WERI-Rb-1 (cell line): ENCODE measurements at regions not wholly inside any gene's neighbourhood (a gene's known extent, or its start where the extent isn't known, plus 50 kb on each side); places are given as distances from the start of the nearest gene placed in this dataset.

ENCODE experiments used
- DNase-seq: peaks from one replicate; pipeline ENCODE4 v3.0.0-alpha.2; 2020
- H3K27ac ChIP-seq: fragments of 250-450 bp; sonication (Bioruptor Pico); 2 replicates; pipeline ENCODE4 v1.5.1; 2020; ENCODE audit warnings: mild to moderate bottlenecking, moderate library complexity
- H3K27me3 ChIP-seq: fragments of 250-450 bp; sonication (Bioruptor Pico); 2 replicates; pipeline ENCODE4 v1.5.1; 2021; ENCODE audit warnings: mild to moderate bottlenecking, low read depth, moderate library complexity; ENCODE audit not compliant: insufficient read depth, severe bottlenecking
- H3K36me3 ChIP-seq: fragments of 250-450 bp; sonication (Bioruptor Pico); 2 replicates; pipeline ENCODE4 v1.5.1; 2020; ENCODE audit warnings: mild to moderate bottlenecking, moderate library complexity
- H3K4me3 ChIP-seq: 2 replicates; pipeline ENCODE4 v1.5.1; 2011; ENCODE audit warnings: low read depth, mild to moderate bottlenecking, control low read depth, low read length
- H3K9me3 ChIP-seq: fragments of 250-450 bp; sonication (Bioruptor Pico); 2 replicates; pipeline ENCODE4 v1.5.1; 2021; ENCODE audit warnings: mild to moderate bottlenecking, moderate library complexity; ENCODE audit not compliant: severe bottlenecking
- CTCF ChIP-seq: IDR thresholded peaks from 2 replicates; pipeline ENCODE4 v1.5.1; 2011; ENCODE audit warnings: low read depth, mild to moderate bottlenecking, control low read depth, inconsistent platforms, low read length

GRCh38 chr10:33680036-33680435 is 345.6 kb upstream of the NRP1 start:
- Histone ChIP-seq H3K9me3 (no peaks in the 10 kb centered on the region), H3K27ac (no peak overlapping the region), H3K4me3 (no peak overlapping the region), H3K36me3 (no peaks in the 10 kb centered on the region), H3K27me3 (no peaks in the 10 kb centered on the region)
- no peak for DNase-seq
- TF ChIP-seq CTCF, result no peak

GRCh38 chr10:33676606-33677339 is 342.3 kb upstream of the NRP1 start:
- TF ChIP-seq CTCF, result no peak
- no peaks in the 10 kb centered on the region for H3K9me3 ChIP-seq
- no peaks in the 10 kb centered on the region for H3K27me3 ChIP-seq
- no peak overlapping the region for H3K4me3 ChIP-seq
- no peak overlapping the region for H3K27ac ChIP-seq
- no peaks in the 10 kb centered on the region for H3K36me3 ChIP-seq
- no peak for DNase-seq

- H3K9me3 ChIP-seq, result no peaks in the 10 kb centered on the region
- H3K27me3 ChIP-seq, result no peaks in the 10 kb centered on the region
- H3K36me3 ChIP-seq, result no peaks in the 10 kb centered on the region
- no peak overlapping the region for H3K4me3 ChIP-seq
- no peak for DNase-seq
- no peak for TF ChIP-seq CTCF
- no peak overlapping the region for H3K27ac ChIP-seq
Observed at GRCh38 chr10:33674986-33675599, 340.6 kb upstream of the NRP1 start.

- no peak overlapping the region for H3K27ac ChIP-seq
- no peak for TF ChIP-seq CTCF
Observed at GRCh38 chr10:33674491-33674890, 340.0 kb upstream of the NRP1 start.

GRCh38 chr10:33673839-33674415 is 339.5 kb upstream of the NRP1 start:
- DNase-seq, result no peak
- Histone ChIP-seq H3K36me3 (no peaks in the 10 kb centered on the region), H3K9me3 (no peaks in the 10 kb centered on the region), H3K4me3 (no peak overlapping the region), H3K27ac (no peak overlapping the region), H3K27me3 (no peaks in the 10 kb centered on the region)
- TF ChIP-seq CTCF, result no peak

More at GRCh38 chr10:33674491-33674890, 340.0 kb upstream of the NRP1 start:
- H3K27me3 ChIP-seq, result no peaks in the 10 kb centered on the region
- H3K36me3 ChIP-seq, result no peaks in the 10 kb centered on the region
- H3K4me3 ChIP-seq, result no peak overlapping the region
- no peak for DNase-seq
- no peaks in the 10 kb centered on the region for H3K9me3 ChIP-seq
